IMR-90 (cell line): ENCODE measurements at regions not wholly inside any gene's neighbourhood (a gene's known extent, or its start where the extent isn't known, plus 50 kb on each side); places are given as distances from the start of the nearest gene placed in this dataset.

Experiments used
- ATAC-seq: fragments of 200-7000 bp; cut with Tn5 transposase; 2 replicates; pipeline ENCODE4 v1.9.1; 2020; ENCODE audit warnings: low read depth, mild to moderate bottlenecking, moderate library complexity
- BruUV-seq: library from RNA; stranded (reverse); fragments of 400-500 nt; replicated peaks from 2 replicates; lab custom pipeline; 2021; lab: Mats Ljungman, UMichigan
- CTCF ChIA-PET: fragments of 300-600 bp; formaldehyde crosslinking; extraction: SDS; loops from one replicate; lab custom pipeline; 2021; ENCODE audit warnings: antibody characterized with exemption; lab: Yijun Ruan, JAX
- POLR2A ChIA-PET: fragments of 300-600 bp; sonication (Branson Sonifier 250); formaldehyde crosslinking; loops from one replicate; lab custom pipeline; 2022; ENCODE audit warnings: antibody characterized with exemption; ENCODE audit not compliant: unreplicated experiment; lab: Charles Lee
- DNase-seq: peaks from one replicate; pipeline ENCODE4 v3.0.0; 2013
- H2AFZ ChIP-seq: replicated peaks from 2 replicates; pipeline ENCODE3; 2013; ENCODE audit warnings: low read length, mild to moderate bottlenecking; ENCODE audit not compliant: poor library complexity
- H2AK5ac ChIP-seq: 2 replicates; pipeline ENCODE4 v1.6.1; 2013; ENCODE audit warnings: low read depth, low read length, inconsistent platforms
- H2AK9ac ChIP-seq: replicated peaks from 2 replicates; pipeline ENCODE3; 2013; ENCODE audit warnings: mild to moderate bottlenecking, low read depth, low read length, moderate library complexity; ENCODE audit not compliant: poor library complexity
- H2BK120ac ChIP-seq: 2 replicates; pipeline ENCODE4 v1.6.1; 2013; ENCODE audit warnings: low read depth, low read length, inconsistent platforms
- H2BK15ac ChIP-seq: 3 replicates; pipeline ENCODE4 v1.6.1; 2013; ENCODE audit warnings: low read depth, low read length, inconsistent platforms
- H2BK20ac ChIP-seq: 2 replicates; pipeline ENCODE4 v1.6.1; 2013; ENCODE audit warnings: low read depth, mild to moderate bottlenecking, inconsistent platforms, low read length, moderate library complexity
- H2BK5ac ChIP-seq: 2 replicates; pipeline ENCODE4 v1.6.1; 2013; ENCODE audit warnings: mild to moderate bottlenecking, low read depth, low read length, inconsistent platforms; ENCODE audit not compliant: poor library complexity, severe bottlenecking
- H3K14ac ChIP-seq: replicated peaks from 2 replicates; pipeline ENCODE4 v1.6.1; 2013; ENCODE audit warnings: low read depth, low read length, inconsistent platforms
- H3K18ac ChIP-seq: 2 replicates; pipeline ENCODE4 v1.6.1; 2013; ENCODE audit warnings: low read depth, low read length, control low read depth
- H3K23ac ChIP-seq: 2 replicates; pipeline ENCODE4 v1.6.1; 2013; ENCODE audit warnings: low read depth, low read length, inconsistent platforms
- H3K27ac ChIP-seq: 2 replicates; pipeline ENCODE4 v1.5.1; 2013; ENCODE audit warnings: mild to moderate bottlenecking, control low read depth, low read length; ENCODE audit not compliant: insufficient read depth
- H3K27me3 ChIP-seq: 2 replicates; pipeline ENCODE4 v1.6.1; 2013; ENCODE audit warnings: low read length; ENCODE audit not compliant: control insufficient read depth, insufficient read depth
- H3K36me3 ChIP-seq: 2 replicates; pipeline ENCODE4 v1.6.1; 2013; ENCODE audit warnings: low read length, mixed read lengths; ENCODE audit not compliant: control insufficient read depth, insufficient read depth
- H3K4ac ChIP-seq: 2 replicates; pipeline ENCODE4 v1.6.1; 2013; ENCODE audit warnings: low read depth, low read length, inconsistent platforms
- H3K4me1 ChIP-seq: 2 replicates; pipeline ENCODE4 v1.6.1; 2013; ENCODE audit warnings: low read length, mixed read lengths; ENCODE audit not compliant: control insufficient read depth, insufficient read depth
- H3K4me2 ChIP-seq: 2 replicates; pipeline ENCODE4 v1.6.1; 2013; ENCODE audit warnings: low read depth, mild to moderate bottlenecking, control low read depth, low read length, moderate library complexity
- H3K4me3 ChIP-seq: 2 replicates; pipeline ENCODE4 v1.5.1; 2013; ENCODE audit warnings: low read depth, mild to moderate bottlenecking, control low read depth, low read length, moderate library complexity; ENCODE audit not compliant: insufficient read depth
- H3K56ac ChIP-seq: 2 replicates; pipeline ENCODE4 v1.6.1; 2013; ENCODE audit warnings: low read length, inconsistent platforms; ENCODE audit not compliant: insufficient read depth; ENCODE audit errors: extremely low read depth
- H3K79me1 ChIP-seq, 2 experiments: 2 replicates each; pipeline ENCODE4 v1.6.1; 2013; ENCODE audit warnings: low read length in 2 of 2, inconsistent platforms in 1 of 2, low read depth in 1 of 2
- H3K9ac ChIP-seq: 2 replicates; pipeline ENCODE4 v1.6.1; 2013; ENCODE audit warnings: low read depth, low read length, control low read depth
- H3K9me1 ChIP-seq: 2 replicates; pipeline ENCODE4 v1.6.1; 2013; ENCODE audit warnings: low read length, inconsistent platforms; ENCODE audit not compliant: insufficient read depth
- H3K9me3 ChIP-seq: 2 replicates; pipeline ENCODE4 v1.6.1; 2013; ENCODE audit warnings: low read length; ENCODE audit not compliant: control insufficient read depth, insufficient read depth
- H4K20me1 ChIP-seq: 2 replicates; pipeline ENCODE4 v1.6.1; 2013; ENCODE audit warnings: low read length, inconsistent platforms; ENCODE audit not compliant: insufficient read depth
- H4K5ac ChIP-seq: 2 replicates; pipeline ENCODE4 v1.6.1; 2013; ENCODE audit warnings: mild to moderate bottlenecking, low read depth, low read length, control low read depth
- H4K8ac ChIP-seq, 2 experiments: 2 replicates each; pipeline ENCODE4 v1.6.1; 2013; ENCODE audit warnings: low read depth in 2 of 2, low read length in 2 of 2, control low read depth in 1 of 2, inconsistent platforms in 1 of 2
- H4K91ac ChIP-seq: 2 replicates; pipeline ENCODE4 v1.6.1; 2013; ENCODE audit warnings: low read depth, low read length, inconsistent platforms; ENCODE audit not compliant: insufficient read depth
- BHLHE40 ChIP-seq: fragments of 150-350 bp; IDR thresholded peaks from 2 replicates; pipeline ENCODE4 v1.6.1; 2016; ENCODE audit warnings: mild to moderate bottlenecking, low read depth, low read length
- CEBPB ChIP-seq: IDR thresholded peaks from 2 replicates; pipeline ENCODE4 v1.6.1; 2012; ENCODE audit warnings: low read depth, low read length, improper control_type of control experiment
- CHD1 ChIP-seq: IDR thresholded peaks from 2 replicates; pipeline ENCODE4 v1.6.1; 2012; ENCODE audit warnings: low read depth, low read length, improper control_type of control experiment
- FOS ChIP-seq: fragments of 150-350 bp; IDR thresholded peaks from 2 replicates; pipeline ENCODE4 v1.6.1; 2016; ENCODE audit warnings: low read depth, low read length
- MAFK ChIP-seq: IDR thresholded peaks from 2 replicates; pipeline ENCODE4 v1.6.1; 2012; ENCODE audit warnings: low read depth, low read length, improper control_type of control experiment
- MAZ ChIP-seq: IDR thresholded peaks from 2 replicates; pipeline ENCODE4 v1.6.1; 2012; ENCODE audit warnings: low read depth, mild to moderate bottlenecking, low read length, improper control_type of control experiment, moderate library complexity, borderline replicate concordance
- MXI1 ChIP-seq: IDR thresholded peaks from 2 replicates; pipeline ENCODE4 v1.6.1; 2012; ENCODE audit warnings: low read depth, mild to moderate bottlenecking, low read length, moderate library complexity, borderline replicate concordance
- POLR2A ChIP-seq: IDR thresholded peaks from 2 replicates; pipeline ENCODE4 v1.6.1; 2012; ENCODE audit warnings: mild to moderate bottlenecking, low read depth, low read length
- RAD21 ChIP-seq: IDR thresholded peaks from 2 replicates; pipeline ENCODE4 v1.6.1; 2012; ENCODE audit warnings: low read length, improper control_type of control experiment
- RCOR1 ChIP-seq: IDR thresholded peaks from 2 replicates; pipeline ENCODE4 v1.6.1; 2012; ENCODE audit warnings: mild to moderate bottlenecking, low read length, improper control_type of control experiment; ENCODE audit not compliant: insufficient replicate concordance
- RFX5 ChIP-seq: IDR thresholded peaks from 2 replicates; pipeline ENCODE4 v1.8.0; 2012; ENCODE audit warnings: low read depth, mild to moderate bottlenecking, low read length, moderate library complexity
- SMC3 ChIP-seq: fragments of 150-350 bp; IDR thresholded peaks from 2 replicates; pipeline ENCODE4 v1.6.1; 2016; ENCODE audit warnings: low read depth, mild to moderate bottlenecking, antibody characterized with exemption, low read length, moderate library complexity
- WGBS, 2 experiments: methylation state at CpG; one replicate each; pipeline versions ENCODE4 v1.1.5 to v1.1.7; 2013; ENCODE audit warnings: missing lambda C conversion rate in 2 of 2; ENCODE audit not compliant: insufficient read length in 1 of 2; ENCODE audit errors: extremely low coverage in 2 of 2; 5-methylcytosine and 5-hydroxymethylcytosine counted together
- dilution Hi-C: fragments of 300-500 bp; cut with HindIII; formaldehyde crosslinking; loops from one replicate; pipeline ENCODE4 v1.14.3; 2018; ENCODE audit warnings: low sequenced_read_pairs; ENCODE audit not compliant: unreplicated experiment
- in situ Hi-C: fragments of 300-500 bp; cut with MboI; formaldehyde crosslinking; loops from 3 replicates; pipeline ENCODE4 v1.14.3; 2019; ENCODE audit warnings: low sequenced_read_pairs, inconsistent platforms, mixed read lengths
- intact Hi-C: fragments of 100-400 bp; cut with micrococcal nuclease; formaldehyde crosslinking; loops from 2 replicates; pipeline ENCODE4 v1.10.0; 2022
- TF ChIP-seq, protein P1 (sequence below): fragments of 150-350 bp; IDR thresholded peaks from 2 replicates; pipeline ENCODE4 v1.6.1; 2017; ENCODE audit warnings: mild to moderate bottlenecking, antibody characterized with exemption, low read length, low read depth
- TF ChIP-seq, protein P2 (sequence below): fragments of 150-350 bp; IDR thresholded peaks from 2 replicates; pipeline ENCODE4 v1.6.1; 2016; ENCODE audit warnings: low read depth, mild to moderate bottlenecking, low read length, moderate library complexity, borderline replicate concordance
- TF ChIP-seq, protein P3 (sequence below): conservative IDR thresholded peaks from 2 replicates; pipeline ENCODE4 v1.5.1; 2012; ENCODE audit warnings: mild to moderate bottlenecking, low read depth, low read length, improper control_type of control experiment

DNA sequence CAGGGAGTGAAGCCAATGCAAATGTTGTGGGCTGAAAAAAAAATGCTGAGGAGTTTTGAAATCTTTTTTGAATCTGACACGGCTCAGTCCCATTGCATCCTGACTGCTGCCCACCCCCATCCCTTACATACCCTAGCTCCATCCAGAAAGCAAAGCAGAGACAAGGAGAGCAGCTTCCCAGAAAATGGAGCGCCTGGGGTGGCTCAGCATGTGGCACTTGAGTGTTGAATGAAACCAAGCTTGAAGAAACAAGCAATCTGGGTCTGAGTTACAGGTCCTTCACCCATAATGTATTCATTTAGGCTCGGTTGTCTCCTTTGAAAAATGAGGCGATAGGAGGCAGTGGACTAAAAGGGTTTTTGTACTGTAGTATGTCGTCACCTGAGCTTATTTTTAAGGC, 244.2 kb upstream of the ACVR2A start:
- H2BK15ac ChIP-seq = no peak overlapping the region
- BruUV-seq = no TSS peak
- H3K9me3 ChIP-seq = peaks cover 3% of the 10 kb centered on the region; the same call in 1 of the 2 replicates
- no peak for TF ChIP-seq FOS
- no peak for TF ChIP-seq MAFK
- no peak for TF ChIP-seq SMC3
- no peak for TF ChIP-seq BHLHE40
- no peak for TF ChIP-seq MXI1
- TF ChIP-seq POLR2A = no peak
- TF ChIP-seq CHD1 = no peak
- no peak for TF ChIP-seq RCOR1
- TF ChIP-seq, protein P1, sequence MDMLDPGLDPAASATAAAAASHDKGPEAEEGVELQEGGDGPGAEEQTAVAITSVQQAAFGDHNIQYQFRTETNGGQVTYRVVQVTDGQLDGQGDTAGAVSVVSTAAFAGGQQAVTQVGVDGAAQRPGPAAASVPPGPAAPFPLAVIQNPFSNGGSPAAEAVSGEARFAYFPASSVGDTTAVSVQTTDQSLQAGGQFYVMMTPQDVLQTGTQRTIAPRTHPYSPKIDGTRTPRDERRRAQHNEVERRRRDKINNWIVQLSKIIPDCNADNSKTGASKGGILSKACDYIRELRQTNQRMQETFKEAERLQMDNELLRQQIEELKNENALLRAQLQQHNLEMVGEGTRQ = no peak
- TF ChIP-seq MAZ = no peak
- TF ChIP-seq, protein P2, sequence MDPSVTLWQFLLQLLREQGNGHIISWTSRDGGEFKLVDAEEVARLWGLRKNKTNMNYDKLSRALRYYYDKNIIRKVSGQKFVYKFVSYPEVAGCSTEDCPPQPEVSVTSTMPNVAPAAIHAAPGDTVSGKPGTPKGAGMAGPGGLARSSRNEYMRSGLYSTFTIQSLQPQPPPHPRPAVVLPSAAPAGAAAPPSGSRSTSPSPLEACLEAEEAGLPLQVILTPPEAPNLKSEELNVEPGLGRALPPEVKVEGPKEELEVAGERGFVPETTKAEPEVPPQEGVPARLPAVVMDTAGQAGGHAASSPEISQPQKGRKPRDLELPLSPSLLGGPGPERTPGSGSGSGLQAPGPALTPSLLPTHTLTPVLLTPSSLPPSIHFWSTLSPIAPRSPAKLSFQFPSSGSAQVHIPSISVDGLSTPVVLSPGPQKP = no peak
- TF ChIP-seq CEBPB = no peak
- TF ChIP-seq RAD21 = no peak
- TF ChIP-seq RFX5 = no peak
- TF ChIP-seq, protein P3, sequence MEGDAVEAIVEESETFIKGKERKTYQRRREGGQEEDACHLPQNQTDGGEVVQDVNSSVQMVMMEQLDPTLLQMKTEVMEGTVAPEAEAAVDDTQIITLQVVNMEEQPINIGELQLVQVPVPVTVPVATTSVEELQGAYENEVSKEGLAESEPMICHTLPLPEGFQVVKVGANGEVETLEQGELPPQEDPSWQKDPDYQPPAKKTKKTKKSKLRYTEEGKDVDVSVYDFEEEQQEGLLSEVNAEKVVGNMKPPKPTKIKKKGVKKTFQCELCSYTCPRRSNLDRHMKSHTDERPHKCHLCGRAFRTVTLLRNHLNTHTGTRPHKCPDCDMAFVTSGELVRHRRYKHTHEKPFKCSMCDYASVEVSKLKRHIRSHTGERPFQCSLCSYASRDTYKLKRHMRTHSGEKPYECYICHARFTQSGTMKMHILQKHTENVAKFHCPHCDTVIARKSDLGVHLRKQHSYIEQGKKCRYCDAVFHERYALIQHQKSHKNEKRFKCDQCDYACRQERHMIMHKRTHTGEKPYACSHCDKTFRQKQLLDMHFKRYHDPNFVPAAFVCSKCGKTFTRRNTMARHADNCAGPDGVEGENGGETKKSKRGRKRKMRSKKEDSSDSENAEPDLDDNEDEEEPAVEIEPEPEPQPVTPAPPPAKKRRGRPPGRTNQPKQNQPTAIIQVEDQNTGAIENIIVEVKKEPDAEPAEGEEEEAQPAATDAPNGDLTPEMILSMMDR = no peak
- H3K9me1 ChIP-seq = no peaks in the 10 kb centered on the region
- no peak overlapping the region for H3K18ac ChIP-seq
- H3K4me2 ChIP-seq = no peak overlapping the region
- H3K4ac ChIP-seq = no peak overlapping the region
- no peak overlapping the region for H2BK20ac ChIP-seq
- no peak overlapping the region for H3K9ac ChIP-seq
- no peak overlapping the region for H4K8ac ChIP-seq
- H4K20me1 ChIP-seq = no peaks in the 10 kb centered on the region
- no peaks in the 10 kb centered on the region for H3K4me1 ChIP-seq
- WGBS, 2 experiments = no CpG with 5 or more reads among the region's 5 CpGs
- no peak overlapping the region for H4K5ac ChIP-seq
- no peak overlapping the region for H2AK5ac ChIP-seq
- no peak overlapping the region for H3K23ac ChIP-seq
- ChIA-PET POLR2A (no interaction called here), CTCF (no interaction called here)
- no peak overlapping the region for H2BK5ac ChIP-seq
- no peak for ATAC-seq
- intact Hi-C loops (no loop called here), in situ Hi-C loops (no loop called here), dilution Hi-C loops (no loop called here)
- no peak overlapping the region for H3K27ac ChIP-seq
- no peak overlapping the region for H4K91ac ChIP-seq
- H3K14ac ChIP-seq = no peak overlapping the region
- H3K56ac ChIP-seq = no peak overlapping the region
- H3K36me3 ChIP-seq = no peaks in the 10 kb centered on the region
- DNase-seq = no peak
- H2BK120ac ChIP-seq = no peak overlapping the region
- no peaks in the 10 kb centered on the region for H3K27me3 ChIP-seq
- no peak overlapping the region for H3K4me3 ChIP-seq
- H2AK9ac ChIP-seq = no peak overlapping the region
- H3K79me1 ChIP-seq = no peaks in the 10 kb centered on the region
- no peak overlapping the region for H2AFZ ChIP-seq
